Adipocyte (in vitro differentiated cells): ENCODE measurements at regions not wholly inside any gene's neighbourhood (a gene's known extent, or its start where the extent isn't known, plus 50 kb on each side); places are given as distances from the start of the nearest gene placed in this dataset.
"Not testable (repeated sequence)": the region's sequence is repeated elsewhere in the genome, so short reads cannot be mapped to it uniquely, and the experiment has no call there.

Source experiments
- DNase-seq: peaks from one replicate; pipeline ENCODE4 v3.0.0-alpha.2; 2015; ENCODE audit warnings: low read depth
- H3K27me3 ChIP-seq: replicated peaks from 2 replicates; pipeline ENCODE4 v1.7.0; 2013; ENCODE audit warnings: mild to moderate bottlenecking, low read length, moderate library complexity; ENCODE audit not compliant: control insufficient read depth, insufficient read depth
- H3K36me3 ChIP-seq: 2 replicates; pipeline ENCODE4 v1.7.0; 2013; ENCODE audit warnings: low read length, mild to moderate bottlenecking, moderate library complexity; ENCODE audit not compliant: control insufficient read depth, insufficient read depth, severe bottlenecking
- H3K4me1 ChIP-seq: 2 replicates; pipeline ENCODE4 v1.7.0; 2013; ENCODE audit warnings: mild to moderate bottlenecking, low read length, moderate library complexity; ENCODE audit not compliant: control insufficient read depth, insufficient read depth
- H3K4me3 ChIP-seq: 2 replicates; pipeline ENCODE4 v1.7.0; 2013; ENCODE audit warnings: mild to moderate bottlenecking, low read length, moderate library complexity
- H3K9ac ChIP-seq: 2 replicates; pipeline ENCODE4 v1.7.0; 2013; ENCODE audit warnings: mild to moderate bottlenecking, low read length, moderate library complexity
- H3K9me3 ChIP-seq: 2 replicates; pipeline ENCODE4 v1.7.0; 2013; ENCODE audit warnings: mild to moderate bottlenecking, low read length, moderate library complexity; ENCODE audit not compliant: control insufficient read depth

DNA sequence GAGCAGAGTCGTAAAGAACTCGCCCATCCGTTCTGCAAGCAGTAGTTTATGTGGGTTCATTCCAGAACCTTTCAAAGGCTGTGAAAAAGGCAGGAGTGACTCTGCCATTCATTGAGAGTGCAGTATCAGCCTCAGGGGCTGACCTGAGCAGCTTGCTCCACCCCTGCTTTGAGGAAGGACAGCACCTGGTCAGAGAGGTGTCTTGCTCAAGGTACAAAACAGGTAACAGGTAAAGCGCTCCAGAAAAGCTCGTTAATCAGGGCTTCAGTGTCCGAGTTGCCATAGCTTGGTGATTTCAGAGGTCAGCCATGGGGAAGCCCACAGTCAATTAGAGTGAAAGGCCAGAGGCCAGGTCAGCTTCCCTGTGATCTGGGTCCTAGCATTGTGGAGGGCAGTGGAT lies 251.1 kb downstream of the ABCC12 start:
- H3K36me3 ChIP-seq = no peaks in the 10 kb centered on the region
- no peak for DNase-seq
- H3K9ac ChIP-seq = no peak overlapping the region
- H3K4me1 ChIP-seq = no peaks in the 10 kb centered on the region
- H3K27me3 ChIP-seq = no peaks in the 10 kb centered on the region
- H3K9me3 ChIP-seq = no peaks in the 10 kb centered on the region
- no peak overlapping the region for H3K4me3 ChIP-seq

- H3K36me3 ChIP-seq = no peaks in the 10 kb centered on the region
- DNase-seq = no peak
- no peaks in the 10 kb centered on the region for H3K4me1 ChIP-seq
- H3K27me3 ChIP-seq = no peaks in the 10 kb centered on the region
- no peaks in the 10 kb centered on the region for H3K9me3 ChIP-seq
- H3K4me3 ChIP-seq = no peak overlapping the region
- H3K9ac ChIP-seq = no peak overlapping the region
These were observed 252.3 kb downstream of the ABCC12 start for GRCh38 chr16:47903470-47903869.

DNA sequence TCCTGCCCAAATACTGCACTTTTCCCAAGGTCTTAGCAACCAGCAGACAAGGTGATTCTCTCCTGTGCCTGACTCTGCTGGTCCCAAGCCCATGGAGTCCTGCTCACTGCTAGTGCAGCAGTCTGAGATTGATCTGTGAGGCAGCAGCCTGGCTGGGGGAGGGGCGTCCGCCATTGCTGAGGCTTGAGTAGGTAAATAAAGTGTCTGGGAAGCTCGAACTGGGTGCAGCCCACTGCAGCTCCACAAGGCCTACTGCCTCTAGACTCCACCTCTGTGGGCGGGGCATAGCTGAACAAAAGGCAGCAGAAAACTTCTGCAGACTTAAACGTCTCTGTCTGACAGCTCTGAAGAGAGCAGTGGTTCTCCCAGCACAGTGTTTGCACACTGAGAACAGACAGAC lies 258.7 kb downstream of the ABCC12 start:
- not testable (repeated sequence) for H3K4me3 ChIP-seq, DNase-seq, H3K9me3 ChIP-seq

DNA sequence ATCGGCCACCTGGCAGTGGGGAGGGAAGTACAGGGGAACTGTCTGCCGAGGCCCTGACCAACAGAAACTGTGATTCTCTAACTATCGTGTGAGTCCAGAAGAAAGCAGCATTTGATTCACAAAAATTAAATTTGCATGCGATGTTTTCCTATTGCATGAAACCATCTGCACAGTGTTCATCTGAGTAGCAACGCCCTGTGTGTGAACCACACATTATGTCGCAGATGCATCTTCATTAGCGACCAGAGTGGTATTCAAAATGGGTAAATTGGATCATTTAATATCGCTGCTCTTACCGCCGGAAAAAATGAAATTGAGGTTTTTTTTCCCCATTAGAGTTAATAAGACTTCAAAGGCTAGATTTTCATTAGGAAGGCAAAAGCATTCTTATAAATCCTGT lies 260.6 kb downstream of the ABCC12 start:
- H3K4me3 ChIP-seq = no peak overlapping the region
- no peaks in the 10 kb centered on the region for H3K9me3 ChIP-seq
- no peaks in the 10 kb centered on the region for H3K27me3 ChIP-seq
- no peak overlapping the region for H3K9ac ChIP-seq
- H3K36me3 ChIP-seq = no peaks in the 10 kb centered on the region
- no peak for DNase-seq
- H3K4me1 ChIP-seq = no peaks in the 10 kb centered on the region

More for the DNA sequence above, 258.7 kb downstream of the ABCC12 start:
- H3K9ac ChIP-seq, H3K36me3 ChIP-seq, H3K27me3 ChIP-seq, H3K4me1 ChIP-seq: not testable (repeated sequence)

GRCh38 chr16:47892999-47893398 lies 262.8 kb downstream of the ABCC12 start:
- Histone ChIP-seq H3K9me3 (no peaks in the 10 kb centered on the region), H3K36me3 (no peaks in the 10 kb centered on the region), H3K9ac (no peak overlapping the region), H3K4me1 (peaks cover 3% of the 10 kb centered on the region), H3K27me3 (peaks cover 5% of the 10 kb centered on the region), H3K4me3 (no peak overlapping the region)
- no peak for DNase-seq

DNA sequence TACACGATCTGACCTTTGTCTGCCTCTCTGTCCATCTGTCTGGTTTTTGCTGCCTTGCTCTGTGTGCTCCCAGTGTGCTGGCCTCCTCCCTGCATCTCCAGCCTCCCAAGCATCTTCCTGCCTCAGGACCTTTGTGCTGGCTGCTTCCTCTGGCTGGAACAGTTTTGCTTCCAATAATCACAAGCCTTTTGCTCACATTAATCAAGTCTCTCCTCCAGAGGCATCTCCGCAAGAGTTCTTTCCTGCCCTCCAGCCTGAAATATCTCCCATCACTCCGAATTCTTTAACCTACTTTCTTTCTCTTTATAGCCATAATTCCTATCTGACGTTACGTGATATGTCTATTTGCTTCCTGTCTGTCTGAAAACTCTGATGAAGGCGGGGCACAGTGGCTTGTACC lies 267.1 kb downstream of the ABCC12 start:
- peaks cover 3% of the 10 kb centered on the region for H3K4me1 ChIP-seq
- no peak for DNase-seq

DNA sequence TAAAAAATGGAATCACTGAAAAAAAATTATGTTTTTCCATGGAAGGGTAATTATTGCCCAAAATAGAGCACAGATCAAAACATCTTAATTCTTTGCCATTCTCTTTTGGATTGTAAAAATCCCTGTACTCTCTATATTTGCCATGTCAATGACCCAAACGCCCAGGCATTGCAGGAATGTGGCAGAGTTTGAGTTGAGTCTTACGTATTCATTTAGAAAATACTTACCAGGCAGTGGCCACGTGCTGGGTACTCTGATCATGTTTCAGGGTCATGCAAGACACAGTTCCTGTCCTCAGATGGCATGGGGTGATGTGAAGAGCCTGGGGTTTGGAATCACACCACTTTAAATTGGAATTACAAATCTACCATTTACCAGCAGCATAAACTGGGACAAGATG lies 267.7 kb downstream of the ABCC12 start:
- Histone ChIP-seq H3K36me3 (no peaks in the 10 kb centered on the region), H3K9ac (no peak overlapping the region), H3K4me3 (no peak overlapping the region), H3K4me1 (peaks cover 3% of the 10 kb centered on the region), H3K9me3 (no peaks in the 10 kb centered on the region), H3K27me3 (peaks cover 10% of the 10 kb centered on the region)
- peak; percentile 73 for DNase-seq

More for the DNA sequence above, 267.1 kb downstream of the ABCC12 start:
- no peak overlapping the region for H3K4me3 ChIP-seq
- H3K36me3 ChIP-seq = no peaks in the 10 kb centered on the region
- no peak overlapping the region for H3K9ac ChIP-seq
- H3K27me3 ChIP-seq = peaks cover 10% of the 10 kb centered on the region
- H3K9me3 ChIP-seq = no peaks in the 10 kb centered on the region

GRCh38 chr16:47887496-47887895 lies 268.3 kb downstream of the ABCC12 start:
- Histone ChIP-seq H3K4me3 (no peak overlapping the region), H3K9ac (no peak overlapping the region), H3K36me3 (no peaks in the 10 kb centered on the region), H3K4me1 (peaks cover 3% of the 10 kb centered on the region), H3K27me3 (peaks cover 10% of the 10 kb centered on the region), H3K9me3 (no peaks in the 10 kb centered on the region)
- DNase-seq = peak; percentile 49

- H3K36me3 ChIP-seq = no peaks in the 10 kb centered on the region
- no peak for DNase-seq
- H3K4me1 ChIP-seq = peaks cover 3% of the 10 kb centered on the region
- H3K9ac ChIP-seq = no peak overlapping the region
- no peaks in the 10 kb centered on the region for H3K9me3 ChIP-seq
- H3K27me3 ChIP-seq = peaks cover 10% of the 10 kb centered on the region
- no peak overlapping the region for H3K4me3 ChIP-seq
These were observed 269.0 kb downstream of the ABCC12 start for GRCh38 chr16:47886631-47887415.

DNA sequence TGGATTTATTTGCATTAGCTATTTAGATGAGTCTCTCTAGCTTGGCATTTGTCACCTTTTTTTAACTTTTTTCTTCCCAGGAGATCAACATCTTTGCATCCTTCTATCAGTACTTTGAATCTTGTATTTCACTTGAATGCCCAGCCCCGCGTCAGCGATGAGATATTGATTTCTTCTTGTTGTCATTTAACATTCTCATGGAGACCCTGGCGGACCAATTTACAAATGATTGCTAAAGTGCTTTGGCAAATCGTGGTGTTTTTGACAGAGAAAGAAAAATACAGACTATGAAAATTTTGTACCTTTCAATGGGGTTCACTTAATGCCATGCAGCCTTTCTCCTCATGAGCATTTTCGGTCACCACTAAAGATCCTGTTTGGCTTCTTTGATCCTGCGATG lies 269.7 kb downstream of the ABCC12 start:
- H3K4me1 ChIP-seq = peaks cover 3% of the 10 kb centered on the region

GRCh38 chr16:47885489-47885888 lies 270.3 kb downstream of the ABCC12 start:
- Histone ChIP-seq H3K4me1 (peaks cover 3% of the 10 kb centered on the region), H3K27me3 (peaks cover 10% of the 10 kb centered on the region), H3K9me3 (no peaks in the 10 kb centered on the region), H3K9ac (no peak overlapping the region), H3K4me3 (no peak overlapping the region), H3K36me3 (no peaks in the 10 kb centered on the region)
- no peak for DNase-seq

More for the DNA sequence above, 269.7 kb downstream of the ABCC12 start:
- Histone ChIP-seq H3K4me3 (no peak overlapping the region), H3K9ac (no peak overlapping the region), H3K27me3 (peaks cover 10% of the 10 kb centered on the region), H3K9me3 (no peaks in the 10 kb centered on the region), H3K36me3 (no peaks in the 10 kb centered on the region)
- DNase-seq = no peak
